Fibroblast of the aortic adventitia (primary cell): ENCODE measurements at regions not wholly inside any gene's neighbourhood (a gene's known extent, or its start where the extent isn't known, plus 50 kb on each side); places are given as distances from the start of the nearest gene placed in this dataset.
A peak's percentile ranks its signal among the peaks of the same experiment; 100 is the strongest.

Experiments
- DNase-seq: peaks from one replicate; pipeline ENCODE4 v3.0.0-alpha.2; 2010; ENCODE audit warnings: low read depth
- H3K4me3 ChIP-seq: 2 replicates; pipeline ENCODE4 v1.5.1; 2011; ENCODE audit warnings: low read depth, mild to moderate bottlenecking, control low read depth, low read length, moderate library complexity
- TF ChIP-seq, protein P1 (sequence below): IDR thresholded peaks from 2 replicates; pipeline ENCODE4 v1.5.1; 2011; ENCODE audit warnings: mild to moderate bottlenecking, low read length, control low read depth, inconsistent platforms; ENCODE audit not compliant: insufficient read depth

DNA sequence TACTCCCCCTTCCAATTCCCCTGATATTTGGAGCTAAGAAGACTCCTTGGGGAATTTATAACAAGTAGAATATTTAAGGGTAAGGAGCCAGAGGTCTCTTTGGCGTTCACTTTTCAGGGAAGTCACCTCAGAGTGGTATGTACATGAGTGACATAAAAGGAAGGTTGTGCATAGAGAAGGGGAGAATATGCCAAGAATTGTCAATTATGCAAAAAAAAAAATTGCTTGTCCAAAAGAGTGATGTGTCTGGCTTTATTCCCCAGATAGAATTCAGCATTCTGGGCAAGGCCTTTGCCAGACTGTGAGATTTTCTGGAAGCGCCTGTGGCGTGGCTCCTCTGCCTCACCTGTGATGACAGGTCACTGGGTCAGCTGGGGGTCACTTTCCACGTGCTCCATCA lies 170.2 kb downstream of the MIAT start:
- DNase-seq: no peak
- TF ChIP-seq, protein P1, sequence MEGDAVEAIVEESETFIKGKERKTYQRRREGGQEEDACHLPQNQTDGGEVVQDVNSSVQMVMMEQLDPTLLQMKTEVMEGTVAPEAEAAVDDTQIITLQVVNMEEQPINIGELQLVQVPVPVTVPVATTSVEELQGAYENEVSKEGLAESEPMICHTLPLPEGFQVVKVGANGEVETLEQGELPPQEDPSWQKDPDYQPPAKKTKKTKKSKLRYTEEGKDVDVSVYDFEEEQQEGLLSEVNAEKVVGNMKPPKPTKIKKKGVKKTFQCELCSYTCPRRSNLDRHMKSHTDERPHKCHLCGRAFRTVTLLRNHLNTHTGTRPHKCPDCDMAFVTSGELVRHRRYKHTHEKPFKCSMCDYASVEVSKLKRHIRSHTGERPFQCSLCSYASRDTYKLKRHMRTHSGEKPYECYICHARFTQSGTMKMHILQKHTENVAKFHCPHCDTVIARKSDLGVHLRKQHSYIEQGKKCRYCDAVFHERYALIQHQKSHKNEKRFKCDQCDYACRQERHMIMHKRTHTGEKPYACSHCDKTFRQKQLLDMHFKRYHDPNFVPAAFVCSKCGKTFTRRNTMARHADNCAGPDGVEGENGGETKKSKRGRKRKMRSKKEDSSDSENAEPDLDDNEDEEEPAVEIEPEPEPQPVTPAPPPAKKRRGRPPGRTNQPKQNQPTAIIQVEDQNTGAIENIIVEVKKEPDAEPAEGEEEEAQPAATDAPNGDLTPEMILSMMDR: no peak
- no peak overlapping the region for H3K4me3 ChIP-seq

DNA sequence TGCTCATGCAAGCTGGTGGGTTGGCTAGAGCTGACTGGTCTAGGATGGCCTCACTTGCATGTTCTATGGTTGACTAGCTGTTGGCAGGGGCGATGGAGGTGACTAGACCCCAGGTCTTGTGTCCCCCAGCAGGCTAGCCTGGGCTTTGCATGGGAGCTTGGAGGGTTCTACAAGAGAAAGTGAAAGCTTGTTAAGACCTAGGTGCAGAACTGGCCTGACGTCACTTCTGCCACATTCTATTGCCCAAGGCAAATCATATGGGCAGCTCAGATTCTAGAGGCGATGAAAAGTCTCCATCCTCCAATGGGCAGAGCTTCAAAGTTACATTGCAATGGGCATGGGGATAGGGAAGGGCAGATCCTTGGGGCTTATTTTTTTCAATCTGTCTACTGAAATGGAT lies 170.9 kb downstream of the MIAT start:
- TF ChIP-seq, protein P1: no peak
- H3K4me3 ChIP-seq: no peak overlapping the region
- DNase-seq: no peak

DNA sequence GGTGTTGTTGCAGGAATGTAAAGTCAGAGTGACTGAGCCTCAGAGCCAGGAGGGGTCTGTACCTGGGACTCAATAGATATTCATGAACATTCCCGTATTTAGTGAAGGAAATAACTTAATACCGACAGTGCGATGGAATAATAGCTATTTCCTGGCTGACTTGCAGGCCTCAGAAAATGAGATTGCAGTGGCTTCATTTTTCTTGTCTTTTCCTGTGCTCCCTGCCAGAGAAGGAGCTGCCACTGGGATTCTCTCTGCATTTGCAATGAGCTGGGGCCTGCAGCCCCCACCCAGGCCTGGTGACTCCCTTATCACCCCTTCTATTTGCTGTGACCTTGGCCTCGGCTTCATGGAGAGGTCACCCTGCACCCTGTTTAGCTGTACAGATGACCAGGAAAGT lies 173.4 kb downstream of the MIAT start:
- H3K4me3 ChIP-seq: no peak overlapping the region
- DNase-seq: no peak
- TF ChIP-seq, protein P1: no peak

- TF ChIP-seq, protein P1: no peak
- no peak overlapping the region for H3K4me3 ChIP-seq
- DNase-seq: no peak
Measured at GRCh38 chr22:26835023-26835422, 177.6 kb downstream of the MIAT start.

- peak; percentile 53 for DNase-seq
- no peak overlapping the region for H3K4me3 ChIP-seq
- TF ChIP-seq, protein P1: peak; percentile 66
Measured at GRCh38 chr22:26835929-26836528, 178.6 kb downstream of the MIAT start.

GRCh38 chr22:26837784-26838470 lies 180.5 kb downstream of the MIAT start:
- no peak for DNase-seq
- TF ChIP-seq, protein P1: no peak
- no peak overlapping the region for H3K4me3 ChIP-seq

GRCh38 chr22:26838471-26838825 lies 181.1 kb downstream of the MIAT start:
- no peak for DNase-seq
- no peak overlapping the region for H3K4me3 ChIP-seq
- TF ChIP-seq, protein P1: no peak
